ENCODE measurements at regions not wholly inside any gene's neighbourhood (a gene's known extent, or its start where the extent isn't known, plus 50 kb on each side); places are given as distances from the start of the nearest gene placed in this dataset.

DNA sequence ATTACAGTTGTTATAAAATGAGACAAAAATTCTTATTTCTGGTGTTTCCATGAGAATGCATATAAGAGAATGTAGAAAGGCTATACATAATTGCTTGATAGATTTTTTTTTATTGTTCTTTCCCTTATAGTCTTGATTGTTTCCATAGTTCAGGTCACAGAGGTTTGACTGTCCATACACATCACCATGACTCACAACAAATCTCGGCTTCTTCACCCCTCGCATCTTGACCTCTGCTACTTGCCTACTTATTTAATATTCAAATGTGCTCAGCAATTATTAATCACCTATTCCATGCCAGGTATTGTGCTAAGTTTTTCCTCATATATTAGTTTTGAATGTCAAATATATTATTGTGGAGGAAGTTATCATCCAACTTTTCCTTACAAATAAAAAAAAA is 789.6 kb downstream of the RNF144A start:
- BruUV-seq (replicated peaks), result no TSS peak
- no peak overlapping the region for H3K27ac ChIP-seq (ENCODE audit: extremely low read depth, low read depth, low read length)
- TF ChIP-seq CHCHD3 (CRISPR knock-in tag; IDR thresholded peaks at IDR 0.05), result no peak
- TF ChIP-seq ZBTB1 (CRISPR knock-in tag; IDR thresholded peaks at IDR 0.05; ENCODE audit: borderline replicate concordance, low read depth), result no peak
- no peak for TF ChIP-seq ZNF134 (CRISPR knock-in tag; conservative IDR thresholded peaks at IDR 0.05)
- TF ChIP-seq, protein P1, sequence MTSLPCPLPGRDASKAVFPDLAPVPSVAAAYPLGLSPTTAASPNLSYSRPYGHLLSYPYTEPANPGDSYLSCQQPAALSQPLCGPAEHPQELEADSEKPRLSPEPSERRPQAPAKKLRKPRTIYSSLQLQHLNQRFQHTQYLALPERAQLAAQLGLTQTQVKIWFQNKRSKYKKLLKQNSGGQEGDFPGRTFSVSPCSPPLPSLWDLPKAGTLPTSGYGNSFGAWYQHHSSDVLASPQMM (CRISPR knock-in tag; IDR thresholded peaks at IDR 0.05), result no peak
- no peak for TF ChIP-seq SREBF2 (CRISPR knock-in tag; IDR thresholded peaks at IDR 0.05)
- no peak for TF ChIP-seq CAMTA2 (CRISPR knock-in tag; conservative IDR thresholded peaks at IDR 0.05)
- TF ChIP-seq ZNF408 (CRISPR knock-in tag; IDR thresholded peaks at IDR 0.05; ENCODE audit: low read depth), result no peak
- no peak for TF ChIP-seq RFX1 (IDR thresholded peaks at IDR 0.05)
- no peak for TF ChIP-seq ZNF445 (CRISPR knock-in tag; IDR thresholded peaks at IDR 0.05; ENCODE audit: low read depth)
- no peak for TF ChIP-seq SMARCE1 (IDR thresholded peaks at IDR 0.05)
- TF ChIP-seq JUN (IDR thresholded peaks at IDR 0.05; ENCODE audit: borderline replicate concordance, low read depth, low read length), result no peak
- TF ChIP-seq JUN (CRISPR knock-in tag; IDR thresholded peaks at IDR 0.05; ENCODE audit: borderline replicate concordance), result no peak
- TF ChIP-seq GTF2F1 (IDR thresholded peaks at IDR 0.05; ENCODE audit: low read depth, low read length), result no peak
- TF ChIP-seq DACH1 (IDR thresholded peaks at IDR 0.05; ENCODE audit: partially characterized antibody), result no peak
- TF ChIP-seq, protein P2, sequence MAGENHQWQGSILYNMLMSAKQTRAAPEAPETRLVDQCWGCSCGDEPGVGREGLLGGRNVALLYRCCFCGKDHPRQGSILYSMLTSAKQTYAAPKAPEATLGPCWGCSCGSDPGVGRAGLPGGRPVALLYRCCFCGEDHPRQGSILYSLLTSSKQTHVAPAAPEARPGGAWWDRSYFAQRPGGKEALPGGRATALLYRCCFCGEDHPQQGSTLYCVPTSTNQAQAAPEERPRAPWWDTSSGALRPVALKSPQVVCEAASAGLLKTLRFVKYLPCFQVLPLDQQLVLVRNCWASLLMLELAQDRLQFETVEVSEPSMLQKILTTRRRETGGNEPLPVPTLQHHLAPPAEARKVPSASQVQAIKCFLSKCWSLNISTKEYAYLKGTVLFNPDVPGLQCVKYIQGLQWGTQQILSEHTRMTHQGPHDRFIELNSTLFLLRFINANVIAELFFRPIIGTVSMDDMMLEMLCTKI (IDR thresholded peaks at IDR 0.05; ENCODE audit: partially characterized antibody), result no peak
- H3K4me1 ChIP-seq (replicated peaks in 1 of 2; ENCODE audit: control insufficient read depth in 2 of 2, insufficient read depth in 2 of 2, low read length in 2 of 2), result no peaks in the 10 kb centered on the region
- H3K36me3 ChIP-seq (ENCODE audit: control insufficient read depth, insufficient read depth, low read length), result no peaks in the 10 kb centered on the region
- ChIA-PET CTCF (ENCODE audit: low intra/inter-chr PET ratio) (no interaction called here), POLR2A (interaction anchor here (0.7 kb wide), 1 partner anchor 331 kb away, joined by 3 read pairs; no protein-coding TSS in a partner anchor)
- FAIRE-seq, result no peak
- no peak for DNase-seq (ENCODE audit: extremely low read depth in 1 of 4, low spot score in 3 of 4)
- H4K20me1 ChIP-seq (replicated peaks; ENCODE audit: control insufficient read depth, insufficient read depth, low read length), result no peaks in the 10 kb centered on the region
- H3K79me2 ChIP-seq (ENCODE audit: control insufficient read depth, insufficient read depth, low read length), result no peaks in the 10 kb centered on the region
- H3K9ac ChIP-seq (ENCODE audit: insufficient read depth in 1 of 2, low read depth in 2 of 2, low read length in 2 of 2), result no peak overlapping the region
- H3K4me2 ChIP-seq (ENCODE audit: insufficient read depth, low read length), result no peak overlapping the region
- no peak overlapping the region for H2AFZ ChIP-seq (ENCODE audit: low read depth, low read length)
- no peaks in the 10 kb centered on the region for H3K9me1 ChIP-seq (ENCODE audit: control insufficient read depth, insufficient read depth, low read length)
- in situ Hi-C loops (cut with MboI) (no loop called here), intact Hi-C loops (cut with micrococcal nuclease) (no loop called here)
- no peak for ATAC-seq
- WGBS (ENCODE audit: insufficient coverage, low coverage, missing lambda C conversion rate), result 6% methylated on average over 2 of the region's 2 CpGs
- no peaks in the 10 kb centered on the region for H3K9me3 ChIP-seq (replicated peaks; ENCODE audit: control insufficient read depth, insufficient read depth, low read depth, low read length)
- no peak overlapping the region for H3K4me3 ChIP-seq
- no peaks in the 10 kb centered on the region for H3K27me3 ChIP-seq (ENCODE audit: control insufficient read depth in 2 of 2, insufficient read depth in 2 of 2, low read length in 2 of 2)

Data from K562 (cell line).